ENCODE measurements at regions not wholly inside any gene's neighbourhood (a gene's known extent, or its start where the extent isn't known, plus 50 kb on each side); places are given as distances from the start of the nearest gene placed in this dataset.

DNA sequence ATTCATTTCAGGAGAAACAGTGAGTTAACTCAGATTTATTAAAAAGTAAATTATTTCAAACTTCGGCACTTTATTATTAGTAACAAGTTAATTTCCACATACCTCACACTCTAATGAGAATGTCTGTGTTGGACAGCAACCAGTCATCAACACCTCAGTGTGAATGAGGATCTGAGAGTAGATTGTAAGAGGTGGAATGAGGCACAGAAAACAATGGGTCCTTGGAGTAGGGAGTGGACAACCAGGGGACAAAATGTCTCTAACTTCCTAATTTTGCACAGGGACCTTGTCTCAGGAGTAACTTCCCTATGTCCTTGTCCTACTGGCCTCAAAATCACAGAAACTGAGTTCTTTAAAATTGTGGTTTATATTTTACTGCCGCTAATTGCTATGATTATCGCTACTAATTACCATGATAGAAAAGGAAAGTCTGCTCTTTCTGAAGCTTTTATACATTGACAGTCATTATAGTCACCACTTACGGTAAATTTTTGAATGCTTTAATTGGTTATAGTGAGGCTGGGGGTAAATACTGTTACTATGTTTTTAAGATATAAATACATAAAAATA is 82.2 kb upstream of the LRPPRC start:
- no peaks in the 10 kb centered on the region for H3K79me2 ChIP-seq (ENCODE audit: control insufficient read depth, insufficient read depth, low read length)
- no TSS peak for BruUV-seq (replicated peaks)
- H3K27ac ChIP-seq (ENCODE audit: control insufficient read depth, insufficient read depth): no peak overlapping the region
- no peak overlapping the region for H3K9ac ChIP-seq (ENCODE audit: control insufficient read depth, insufficient read depth, low read length)
- WGBS (ENCODE audit: insufficient coverage, insufficient replicate concordance, low lambda C conversion rate, missing lambda C conversion rate): 74% methylated on average over 4 of the region's 4 CpGs
- no peak for FAIRE-seq
- no peaks in the 10 kb centered on the region for H3K27me3 ChIP-seq (replicated peaks in 1 of 2; ENCODE audit: control insufficient read depth in 2 of 2, insufficient read depth in 2 of 2, low read length in 1 of 2)
- in situ Hi-C loops (cut with MboI) (no loop called here), intact Hi-C loops (cut with micrococcal nuclease; ENCODE audit: unreplicated experiment) (no loop called here)
- peak; percentile 79 for ATAC-seq
- H3K4me1 ChIP-seq (ENCODE audit: control insufficient read depth, insufficient read depth, low read length): no peaks in the 10 kb centered on the region
- RAD21 ChIA-PET (ENCODE audit: unreplicated experiment): interaction anchor here (1.7 kb wide), 1 partner anchor 10 kb away, joined by 6 read pairs; no protein-coding TSS in a partner anchor
- POLR2A ChIA-PET: no interaction called here
- H3K4me3 ChIP-seq: no peak overlapping the region
- SMC1A ChIA-PET (ENCODE audit: uncharacterized antibody, unreplicated experiment): interaction anchor here (1.2 to 3.0 kb wide), 3 partner anchors 7 to 19 kb away, joined by 3 to 11 read pairs (median 3); no protein-coding TSS in a partner anchor
- no peaks in the 10 kb centered on the region for H4K20me1 ChIP-seq (ENCODE audit: control insufficient read depth, insufficient read depth)
- H3K36me3 ChIP-seq (ENCODE audit: control insufficient read depth in 2 of 2, insufficient read depth in 2 of 2, low read length in 1 of 2): no peaks in the 10 kb centered on the region
- no peak for DNase-seq (ENCODE audit: low read depth, low spot score)
- H2AFZ ChIP-seq (ENCODE audit: control insufficient read depth, low read depth, low read length): no peak overlapping the region
- no peaks in the 10 kb centered on the region for H3K9me3 ChIP-seq (replicated peaks; ENCODE audit: control insufficient read depth, insufficient read depth, low read length)
- CTCF ChIA-PET: interaction anchor here (1.2 kb wide), 1 partner anchor 17 kb away, joined by 3 read pairs; no protein-coding TSS in a partner anchor
- H3K4me2 ChIP-seq (ENCODE audit: control insufficient read depth, insufficient read depth): no peak overlapping the region
- TF ChIP-seq CHD2 (IDR thresholded peaks at IDR 0.05; ENCODE audit: borderline replicate concordance, low read depth, low read length): no peak
- TF ChIP-seq, protein P1, sequence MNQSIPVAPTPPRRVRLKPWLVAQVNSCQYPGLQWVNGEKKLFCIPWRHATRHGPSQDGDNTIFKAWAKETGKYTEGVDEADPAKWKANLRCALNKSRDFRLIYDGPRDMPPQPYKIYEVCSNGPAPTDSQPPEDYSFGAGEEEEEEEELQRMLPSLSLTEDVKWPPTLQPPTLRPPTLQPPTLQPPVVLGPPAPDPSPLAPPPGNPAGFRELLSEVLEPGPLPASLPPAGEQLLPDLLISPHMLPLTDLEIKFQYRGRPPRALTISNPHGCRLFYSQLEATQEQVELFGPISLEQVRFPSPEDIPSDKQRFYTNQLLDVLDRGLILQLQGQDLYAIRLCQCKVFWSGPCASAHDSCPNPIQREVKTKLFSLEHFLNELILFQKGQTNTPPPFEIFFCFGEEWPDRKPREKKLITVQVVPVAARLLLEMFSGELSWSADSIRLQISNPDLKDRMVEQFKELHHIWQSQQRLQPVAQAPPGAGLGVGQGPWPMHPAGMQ (IDR thresholded peaks at IDR 0.05; ENCODE audit: borderline replicate concordance): no peak
- no peak for TF ChIP-seq RELA (IDR thresholded peaks at IDR 0.05; ENCODE audit: borderline replicate concordance, partially characterized antibody)
- no peak for TF ChIP-seq PAX5 (IDR thresholded peaks at IDR 0.05; ENCODE audit: borderline replicate concordance, low read depth, low read length)
- TF ChIP-seq KLF5 (IDR thresholded peaks at IDR 0.05; ENCODE audit: partially characterized antibody): no peak
- TF ChIP-seq ZBTB11 (CRISPR knock-in tag; IDR thresholded peaks at IDR 0.05): no peak
- no peak for TF ChIP-seq RFX5 (IDR thresholded peaks at IDR 0.05; ENCODE audit: low read depth, low read length)
- no peak for TF ChIP-seq NBN (IDR thresholded peaks at IDR 0.05)
- no peak for TF ChIP-seq SUPT20H (IDR thresholded peaks at IDR 0.05; ENCODE audit: borderline replicate concordance, control insufficient read depth, low read depth, low read length)
- peak; percentile 76 for TF ChIP-seq ZBTB33 (IDR thresholded peaks at IDR 0.05)
- no peak for TF ChIP-seq RAD21 (IDR thresholded peaks at IDR 0.05; ENCODE audit: insufficient read depth, low read depth, low read length)
- TF ChIP-seq PML (IDR thresholded peaks at IDR 0.05; ENCODE audit: low read length): no peak
- TF ChIP-seq MEF2B (IDR thresholded peaks at IDR 0.05; ENCODE audit: partially characterized antibody, poor library complexity, severe bottlenecking): peak; percentile 37
- peak; percentile 66; the same call in 1 of the 2 replicates for TF ChIP-seq SPI1 (IDR thresholded peaks at IDR 0.05; ENCODE audit: borderline replicate concordance, insufficient read depth, low read depth, low read length)
- no peak for TF ChIP-seq ZNF274 (IDR thresholded peaks at IDR 0.05; ENCODE audit: insufficient read depth, insufficient read length)
- no peak for TF ChIP-seq SRF (IDR thresholded peaks at IDR 0.05; ENCODE audit: low read depth in 2 of 2, low read length in 2 of 2)
- TF ChIP-seq NR2C2 (IDR thresholded peaks at IDR 0.05; ENCODE audit: borderline replicate concordance, control insufficient read depth, insufficient read length, low read depth): no peak
- no peak for TF ChIP-seq WRNIP1 (IDR thresholded peaks at IDR 0.05; ENCODE audit: borderline replicate concordance, low read depth, low read length)
- TF ChIP-seq MYB (IDR thresholded peaks at IDR 0.05; ENCODE audit: borderline replicate concordance, low read depth, low read length): no peak
